ENCODE measurements at regions not wholly inside any gene's neighbourhood (a gene's known extent, or its start where the extent isn't known, plus 50 kb on each side); places are given as distances from the start of the nearest gene placed in this dataset.

DNA sequence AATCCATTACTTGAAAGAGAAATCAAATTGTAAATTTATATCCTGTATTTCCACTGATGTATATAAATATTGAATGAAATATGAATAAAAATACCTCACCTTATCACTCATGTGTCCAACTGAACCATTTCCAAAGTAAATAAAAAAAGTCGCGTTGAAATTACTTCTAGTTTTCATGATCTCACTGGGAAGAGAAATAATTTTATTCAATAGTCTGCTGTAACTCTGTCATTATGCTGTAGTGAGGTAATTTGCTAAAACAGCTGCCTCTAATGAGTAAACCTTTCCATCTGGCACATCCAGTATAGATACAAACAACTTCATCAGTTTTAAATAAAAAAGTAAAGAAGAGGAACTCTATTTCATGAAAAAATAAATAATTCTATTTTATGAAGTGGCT, 611.5 kb downstream of the ZNF608 start:
- TF ChIP-seq CTCF (conservative IDR thresholded peaks at IDR 0.05) (no peak), ZFX (IDR thresholded peaks at IDR 0.05) (no peak)
- no peak overlapping the region for H3K27ac ChIP-seq

GRCh38 chr5:124133406-124133805, 613.0 kb downstream of the ZNF608 start:
- no peak overlapping the region for H3K27ac ChIP-seq

DNA sequence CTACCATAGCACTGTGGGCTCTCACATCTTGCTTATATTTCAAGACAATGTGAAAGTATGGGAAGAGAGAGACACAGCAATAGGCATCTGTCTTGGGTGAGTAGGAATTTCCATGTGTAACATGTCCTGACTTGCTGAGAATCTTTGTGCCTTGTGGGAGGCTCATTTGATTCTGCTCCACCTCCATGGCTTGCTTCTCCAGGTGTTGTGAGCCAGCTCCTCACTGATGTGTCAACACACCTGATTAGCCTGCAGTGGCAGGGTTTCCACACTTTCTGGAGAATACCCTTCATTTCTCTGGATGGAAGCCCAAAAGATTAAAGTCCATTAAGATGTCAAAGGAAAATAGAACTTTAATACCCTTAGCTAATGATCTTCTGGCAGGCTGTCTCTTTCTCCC, 613.6 kb downstream of the ZNF608 start:
- no peak overlapping the region for H3K27ac ChIP-seq
- TF ChIP-seq CTCF (conservative IDR thresholded peaks at IDR 0.05) (no peak), ZFX (IDR thresholded peaks at IDR 0.05) (no peak)

More at GRCh38 chr5:124133406-124133805, 613.0 kb downstream of the ZNF608 start:
- no peak for TF ChIP-seq CTCF (conservative IDR thresholded peaks at IDR 0.05)

DNA sequence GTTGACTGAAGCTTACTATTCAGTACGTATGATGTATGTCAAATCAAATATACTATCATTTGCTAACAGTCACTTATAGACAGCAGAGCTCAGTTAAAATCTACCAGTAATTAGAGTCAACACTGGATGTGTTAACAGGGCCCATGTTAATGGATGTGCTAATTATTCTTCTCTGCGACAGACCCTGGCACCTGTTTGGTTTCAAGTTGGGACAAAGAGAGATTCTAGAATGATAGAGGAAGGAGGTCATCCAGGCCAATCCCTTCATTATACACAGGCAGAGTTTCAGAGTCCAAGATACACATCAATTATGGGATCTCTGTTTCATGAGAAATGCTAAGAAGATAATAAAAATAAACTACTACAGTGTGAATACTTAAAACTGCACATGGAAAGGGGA, 615.0 kb downstream of the ZNF608 start:
- H3K27ac ChIP-seq, result no peak overlapping the region
- TF ChIP-seq ZFX (IDR thresholded peaks at IDR 0.05), result no peak
- no peak for TF ChIP-seq CTCF (conservative IDR thresholded peaks at IDR 0.05)

GRCh38 chr5:124130816-124131215, 615.6 kb downstream of the ZNF608 start:
- H3K27ac ChIP-seq, result no peak overlapping the region
- TF ChIP-seq ZFX (IDR thresholded peaks at IDR 0.05) (no peak), CTCF (conservative IDR thresholded peaks at IDR 0.05) (no peak)

GRCh38 chr5:124128867-124129266, 616.9 kb downstream of the CSNK1G3 start:
- no peak for TF ChIP-seq CTCF (conservative IDR thresholded peaks at IDR 0.05)
- no peak for TF ChIP-seq ZFX (IDR thresholded peaks at IDR 0.05)
- H3K27ac ChIP-seq, result no peak overlapping the region

- no peak for TF ChIP-seq CTCF (conservative IDR thresholded peaks at IDR 0.05)
- no peak for TF ChIP-seq ZFX (IDR thresholded peaks at IDR 0.05)
Measured at GRCh38 chr5:124126504-124127217, 614.7 kb downstream of the CSNK1G3 start.

More at GRCh38 chr5:124126504-124127217, 614.7 kb downstream of the CSNK1G3 start:
- no peak overlapping the region for H3K27ac ChIP-seq
